ENCODE measurements at regions not wholly inside any gene's neighbourhood (a gene's known extent, or its start where the extent isn't known, plus 50 kb on each side); places are given as distances from the start of the nearest gene placed in this dataset.

DNA sequence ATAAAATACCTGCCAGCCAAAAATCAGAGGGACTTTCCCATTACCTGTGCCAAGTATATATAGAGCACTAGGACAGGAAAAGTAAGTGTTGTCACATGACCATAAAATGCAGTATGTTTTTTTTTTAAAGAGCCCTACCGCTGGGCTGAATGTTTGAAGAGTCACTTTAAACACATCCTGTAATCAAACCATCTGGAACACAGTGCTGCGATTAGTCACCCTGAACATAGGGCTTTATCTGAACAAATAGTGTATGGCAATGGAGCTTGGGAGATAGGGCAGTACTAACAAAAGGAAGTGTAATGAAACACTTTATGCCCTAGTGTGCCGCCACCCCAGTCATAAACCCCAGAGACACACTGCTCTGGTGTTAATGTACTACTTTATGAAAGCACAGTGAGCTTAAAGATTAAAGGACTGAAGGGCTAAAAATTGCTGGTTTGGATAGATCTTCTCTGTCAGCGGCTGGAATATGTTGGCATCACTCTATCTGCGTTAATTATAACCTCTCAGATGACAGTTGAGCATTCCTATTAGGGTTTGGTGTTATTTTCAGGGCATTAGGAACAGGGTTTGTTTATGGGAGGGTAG is 90.4 kb downstream of the ZNF608 start:
- no peak for TF ChIP-seq POLR2A (IDR thresholded peaks at IDR 0.05)
- TF ChIP-seq, protein P1, sequence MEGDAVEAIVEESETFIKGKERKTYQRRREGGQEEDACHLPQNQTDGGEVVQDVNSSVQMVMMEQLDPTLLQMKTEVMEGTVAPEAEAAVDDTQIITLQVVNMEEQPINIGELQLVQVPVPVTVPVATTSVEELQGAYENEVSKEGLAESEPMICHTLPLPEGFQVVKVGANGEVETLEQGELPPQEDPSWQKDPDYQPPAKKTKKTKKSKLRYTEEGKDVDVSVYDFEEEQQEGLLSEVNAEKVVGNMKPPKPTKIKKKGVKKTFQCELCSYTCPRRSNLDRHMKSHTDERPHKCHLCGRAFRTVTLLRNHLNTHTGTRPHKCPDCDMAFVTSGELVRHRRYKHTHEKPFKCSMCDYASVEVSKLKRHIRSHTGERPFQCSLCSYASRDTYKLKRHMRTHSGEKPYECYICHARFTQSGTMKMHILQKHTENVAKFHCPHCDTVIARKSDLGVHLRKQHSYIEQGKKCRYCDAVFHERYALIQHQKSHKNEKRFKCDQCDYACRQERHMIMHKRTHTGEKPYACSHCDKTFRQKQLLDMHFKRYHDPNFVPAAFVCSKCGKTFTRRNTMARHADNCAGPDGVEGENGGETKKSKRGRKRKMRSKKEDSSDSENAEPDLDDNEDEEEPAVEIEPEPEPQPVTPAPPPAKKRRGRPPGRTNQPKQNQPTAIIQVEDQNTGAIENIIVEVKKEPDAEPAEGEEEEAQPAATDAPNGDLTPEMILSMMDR (IDR thresholded peaks at IDR 0.05) = no peak
- 18 to 20% methylated on average over 5 of the region's 5 CpGs for WGBS, 2 donors
- peak in 1 of 2 donors; percentile 66 for DNase-seq (ENCODE audit: low spot score in 2 of 2)
- intact Hi-C loops (cut with DNase I; ENCODE audit: low total_unique reads) = no loop called here
- H3K4me3 ChIP-seq (ENCODE audit: low read depth, poor library complexity, severe bottlenecking) = no peak overlapping the region

DNA sequence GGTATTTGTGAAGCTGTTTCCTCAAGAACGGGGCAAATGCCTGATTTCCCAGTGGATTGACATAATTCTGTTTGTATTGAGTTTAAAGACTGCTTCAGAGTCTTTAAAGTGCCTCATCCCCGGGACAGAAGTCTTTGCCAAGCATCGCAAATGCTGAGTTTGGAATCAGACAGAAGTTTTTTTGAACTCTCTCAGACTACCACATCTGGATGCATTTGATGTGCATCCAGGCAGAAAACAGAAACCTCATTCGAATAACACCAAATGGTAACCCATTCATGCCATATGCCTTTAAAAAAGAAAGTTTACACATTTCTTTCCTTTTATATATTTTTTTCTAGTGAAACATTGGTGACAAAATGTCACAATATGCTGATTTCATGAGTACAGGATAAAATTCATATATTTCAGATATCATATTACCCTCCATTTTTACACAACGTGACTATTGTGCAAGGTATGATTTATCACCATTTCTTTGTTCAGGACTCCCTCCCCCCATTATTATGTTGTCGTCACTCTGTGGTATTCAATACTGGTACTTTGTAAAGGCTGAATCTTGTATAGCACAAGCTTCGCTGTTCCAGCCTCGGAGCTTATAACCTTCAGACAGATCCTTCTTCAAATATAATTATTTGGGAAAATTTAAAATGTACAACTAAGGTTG is 91.1 kb downstream of the ZNF608 start:
- DNase-seq (ENCODE audit: low spot score in 2 of 2) = no peak
- no peak overlapping the region for H3K4me3 ChIP-seq (ENCODE audit: low read depth, poor library complexity, severe bottlenecking)
- TF ChIP-seq, protein P1 (IDR thresholded peaks at IDR 0.05) = no peak
- intact Hi-C loops (cut with DNase I; ENCODE audit: low total_unique reads) = no loop called here
- 16 to 20% methylated on average over 8 of the region's 8 CpGs for WGBS, 2 donors

DNA sequence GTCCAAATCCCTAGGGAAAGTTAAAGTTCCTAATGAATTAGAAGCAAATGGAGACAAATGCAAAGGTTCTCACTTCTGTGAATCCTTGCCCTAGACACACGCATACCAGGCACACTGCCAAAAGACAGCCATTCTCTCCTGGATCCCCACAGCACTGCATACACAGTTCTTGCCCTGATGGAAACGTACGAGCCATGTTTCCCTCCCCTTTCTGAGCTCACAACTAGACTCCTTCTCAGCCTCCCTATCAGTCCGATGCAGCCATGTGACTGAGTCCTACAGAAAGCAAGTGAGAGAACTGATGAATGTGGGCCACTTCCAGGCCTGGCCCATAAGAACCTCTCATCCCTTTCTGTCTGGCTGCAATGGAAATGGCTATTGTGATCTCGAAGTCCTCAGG is 92.0 kb downstream of the ZNF608 start:
- WGBS, 2 donors = 80 to 84% methylated on average over 5 of the region's 5 CpGs
- intact Hi-C loops (cut with DNase I; ENCODE audit: low total_unique reads) = no loop called here
- DNase-seq (ENCODE audit: low spot score in 2 of 2) = no peak
- no peak overlapping the region for H3K4me3 ChIP-seq (ENCODE audit: low read depth, poor library complexity, severe bottlenecking)
- TF ChIP-seq, protein P1 (IDR thresholded peaks at IDR 0.05) = no peak
- no peak for TF ChIP-seq POLR2A (IDR thresholded peaks at IDR 0.05)

DNA sequence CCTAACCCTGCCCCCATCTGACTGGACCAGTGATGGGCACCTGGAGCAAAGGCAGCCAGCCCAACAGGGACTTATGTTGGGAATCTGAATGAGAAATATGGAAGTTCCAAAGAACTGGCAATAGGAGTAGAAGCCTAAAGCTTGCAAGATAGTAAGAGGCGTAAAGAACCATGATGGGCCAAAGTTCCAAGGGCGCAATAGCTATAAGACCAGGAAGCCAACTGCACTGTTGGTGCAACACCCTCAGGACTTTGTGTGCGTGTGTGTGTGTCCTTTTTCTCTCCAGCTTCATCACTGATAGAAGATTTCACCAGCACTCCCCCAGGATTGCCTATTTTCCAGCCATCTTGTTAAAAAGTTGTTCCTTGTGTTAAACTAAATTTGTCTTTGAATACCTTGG is 92.8 kb downstream of the ZNF608 start:
- TF ChIP-seq POLR2A (IDR thresholded peaks at IDR 0.05) = no peak
- TF ChIP-seq, protein P1 (IDR thresholded peaks at IDR 0.05) = no peak
- intact Hi-C loops (cut with DNase I; ENCODE audit: low total_unique reads) = no loop called here
- DNase-seq (ENCODE audit: low spot score in 2 of 2) = no peak
- 65 to 96% methylated on average over 3 of the region's 3 CpGs for WGBS, 2 donors
- H3K4me3 ChIP-seq (ENCODE audit: low read depth, poor library complexity, severe bottlenecking) = no peak overlapping the region

DNA sequence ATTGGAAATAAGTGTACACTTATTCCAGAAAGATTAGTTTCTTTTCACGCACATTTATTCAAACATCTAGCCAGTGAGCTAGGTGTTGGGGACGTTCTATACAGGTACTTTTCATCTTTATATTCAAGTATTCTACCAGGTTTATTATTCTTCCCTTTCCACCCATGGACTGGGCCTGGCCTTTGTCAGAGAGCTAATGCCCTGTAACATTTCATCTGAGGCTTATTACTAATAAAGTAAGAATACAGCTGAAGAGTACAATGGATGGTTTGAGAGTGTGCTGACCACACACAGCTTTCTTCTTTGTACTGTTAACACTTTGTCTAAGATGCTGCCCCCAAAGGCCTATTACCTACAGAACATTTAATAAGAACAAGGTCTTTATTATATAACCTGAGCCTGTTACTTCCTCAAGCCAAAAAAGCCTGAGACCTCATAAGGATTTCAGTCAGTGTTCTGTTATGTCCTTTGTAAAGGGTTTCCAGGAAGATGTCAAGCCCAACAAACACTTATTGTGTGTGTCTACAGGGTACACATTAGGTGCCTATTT is 93.5 kb downstream of the ZNF608 start:
- H3K4me3 ChIP-seq (ENCODE audit: low read depth, poor library complexity, severe bottlenecking) = no peak overlapping the region
- intact Hi-C loops (cut with DNase I; ENCODE audit: low total_unique reads) = no loop called here
- TF ChIP-seq, protein P1 (IDR thresholded peaks at IDR 0.05) = no peak
- no peak for DNase-seq (ENCODE audit: low spot score in 2 of 2)
- WGBS, 2 donors = 95 to 98% methylated on average over 2 of the region's 2 CpGs

DNA sequence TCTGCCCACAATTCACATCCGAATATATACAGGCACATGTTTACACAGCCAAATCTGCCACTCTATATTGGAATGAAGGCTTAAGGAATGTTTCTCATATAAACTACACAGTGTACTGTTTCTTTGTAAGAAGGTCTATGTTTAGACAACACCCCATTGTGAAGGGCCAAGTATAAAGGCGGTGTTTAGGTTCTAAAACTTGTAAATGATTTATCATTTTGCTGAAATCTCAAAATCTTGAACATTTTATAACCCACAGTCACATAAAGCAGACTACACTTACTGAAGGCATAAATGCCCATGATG is 94.0 kb downstream of the ZNF608 start:
- WGBS, 2 donors = 79 to 83% methylated on average over 2 of the region's 2 CpGs
- no peak for DNase-seq (ENCODE audit: low spot score in 2 of 2)
- H3K4me3 ChIP-seq (ENCODE audit: low read depth, poor library complexity, severe bottlenecking) = no peak overlapping the region
- TF ChIP-seq POLR2A (IDR thresholded peaks at IDR 0.05) = no peak
- TF ChIP-seq, protein P1 (IDR thresholded peaks at IDR 0.05) = no peak
- intact Hi-C loops (cut with DNase I; ENCODE audit: low total_unique reads) = no loop called here

Data from lower leg skin (tissue), 4 donors.